Femur (tissue), 1 donor: ENCODE measurements at regions not wholly inside any gene's neighbourhood (a gene's known extent, or its start where the extent isn't known, plus 50 kb on each side); places are given as distances from the start of the nearest gene placed in this dataset.

Experiments
- DNase-seq: peaks from one replicate; pipeline ENCODE4 v3.0.0-alpha.2; 2017

DNA sequence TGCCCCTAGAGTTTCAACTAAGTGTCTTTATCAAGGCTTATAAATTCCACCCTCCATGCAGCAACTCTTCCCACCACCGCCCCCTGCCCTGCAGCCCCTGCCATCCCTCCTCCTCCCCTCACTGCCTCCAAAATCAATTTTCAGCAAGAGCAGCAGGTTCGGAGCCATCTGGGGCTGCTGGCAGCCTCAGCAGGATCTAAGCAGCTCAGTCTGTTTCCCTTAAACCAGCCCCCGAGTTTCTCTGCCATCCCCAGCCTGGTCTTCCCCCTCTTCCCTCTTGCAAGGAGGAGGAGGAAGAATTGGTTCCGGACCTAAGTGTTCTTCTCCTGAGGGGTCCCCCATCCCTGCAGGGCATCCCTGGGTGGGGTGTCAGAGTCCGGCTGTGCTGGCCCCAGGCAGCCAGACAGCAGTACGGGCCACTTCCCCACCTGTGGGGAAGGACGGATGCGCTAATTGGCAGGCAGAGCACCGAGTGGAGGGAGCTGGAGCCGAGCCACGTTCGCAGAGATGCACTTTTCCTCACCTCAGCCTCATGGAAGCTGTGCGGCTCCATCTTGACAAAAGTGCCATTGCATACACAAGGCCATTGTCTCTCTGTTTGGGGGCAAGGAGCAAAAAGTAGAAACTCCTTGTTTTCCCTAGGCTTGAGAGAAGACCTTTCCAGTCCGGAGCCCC, 189.3 kb downstream of the KCNA5 start:
- no peak for DNase-seq

DNA sequence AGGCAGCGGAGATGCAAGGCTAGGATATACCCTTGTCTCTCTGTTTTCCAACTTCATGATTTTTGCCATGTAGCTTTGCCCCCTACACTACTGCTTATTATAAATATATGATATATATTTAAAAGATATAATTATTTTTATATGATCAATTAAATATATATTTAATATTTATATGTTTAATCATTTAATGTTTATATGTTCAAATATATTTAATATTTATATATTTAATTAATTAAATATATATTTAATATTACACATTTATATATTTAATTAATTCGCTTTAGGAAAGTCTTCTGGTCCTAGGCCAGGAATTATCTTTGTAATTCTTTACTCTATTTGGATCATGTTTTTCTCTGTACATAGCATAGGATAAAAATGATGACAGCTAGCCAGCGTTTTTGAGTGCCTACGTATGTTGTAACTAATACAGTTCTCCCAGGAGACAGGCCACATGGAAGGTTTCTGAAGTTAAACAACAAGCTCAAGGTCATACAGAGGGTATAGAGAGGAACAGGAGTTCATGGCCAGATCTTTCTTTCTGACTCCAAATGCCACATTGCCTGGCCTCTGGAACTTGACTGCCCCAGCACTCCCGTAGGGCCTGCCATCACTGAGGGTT, 192.5 kb downstream of the KCNA5 start:
- DNase-seq: no peak

DNA sequence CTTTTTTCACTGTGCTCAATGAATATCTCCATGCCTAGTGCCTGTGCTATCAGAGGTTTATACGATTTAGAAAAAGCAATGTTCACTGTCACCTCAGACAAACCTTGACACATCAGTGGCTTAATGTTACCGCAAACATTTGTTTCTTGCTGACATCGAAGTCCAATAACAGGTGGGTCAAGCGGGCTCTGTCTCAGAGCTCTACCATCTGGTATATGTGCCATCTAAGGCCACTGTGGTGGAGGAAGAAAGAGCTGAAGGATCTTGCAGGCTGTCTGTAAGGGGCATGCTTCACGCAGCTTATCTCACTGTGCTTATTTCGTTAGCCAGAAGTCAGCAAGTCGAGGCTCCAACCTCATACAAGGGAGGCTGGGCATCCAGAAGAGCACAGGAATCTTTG, 189.5 kb upstream of the NTF3 start:
- DNase-seq: no peak

DNA sequence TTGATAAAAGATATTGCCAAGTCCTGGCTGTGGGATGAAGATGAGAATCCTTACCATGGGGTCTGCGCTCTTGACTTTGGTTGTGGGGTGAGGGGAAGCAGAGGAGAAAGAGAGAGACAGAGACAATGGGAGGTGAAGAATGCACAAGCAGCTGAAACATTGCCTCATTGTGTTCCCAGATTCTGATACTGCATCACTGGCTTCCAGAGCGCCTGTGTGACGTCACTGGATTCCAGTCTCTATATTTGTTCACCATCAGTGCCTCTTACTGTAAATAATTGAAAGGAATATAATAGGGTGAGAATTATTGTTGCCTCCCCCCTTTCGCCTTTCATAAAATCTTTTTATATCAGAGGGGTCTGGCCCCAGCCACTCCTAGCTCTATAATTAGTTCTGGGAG, 188.9 kb upstream of the NTF3 start:
- DNase-seq: no peak

DNA sequence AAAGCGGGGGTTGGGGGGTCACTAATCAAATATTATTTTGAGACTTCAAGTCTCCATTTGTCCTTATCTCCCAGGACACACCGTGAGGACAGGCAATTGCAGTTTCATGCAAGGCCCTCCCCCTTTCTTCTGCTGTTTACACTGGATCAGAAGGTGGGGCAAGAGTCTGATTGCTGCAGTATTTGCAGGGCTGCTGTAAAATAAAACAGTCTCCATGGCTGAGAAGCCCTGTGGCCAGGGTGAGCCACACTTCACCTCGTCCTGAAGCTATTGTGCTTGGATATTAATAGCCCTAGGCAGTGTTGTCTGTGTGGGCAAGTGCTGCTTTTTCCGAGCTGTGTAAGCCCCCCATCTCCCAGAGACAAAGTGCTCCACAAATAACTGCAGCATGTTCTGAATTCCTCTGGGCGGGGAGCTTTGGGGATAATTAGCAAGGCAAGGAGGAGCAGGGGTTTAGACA, 187.4 kb upstream of the NTF3 start:
- no peak for DNase-seq

DNA sequence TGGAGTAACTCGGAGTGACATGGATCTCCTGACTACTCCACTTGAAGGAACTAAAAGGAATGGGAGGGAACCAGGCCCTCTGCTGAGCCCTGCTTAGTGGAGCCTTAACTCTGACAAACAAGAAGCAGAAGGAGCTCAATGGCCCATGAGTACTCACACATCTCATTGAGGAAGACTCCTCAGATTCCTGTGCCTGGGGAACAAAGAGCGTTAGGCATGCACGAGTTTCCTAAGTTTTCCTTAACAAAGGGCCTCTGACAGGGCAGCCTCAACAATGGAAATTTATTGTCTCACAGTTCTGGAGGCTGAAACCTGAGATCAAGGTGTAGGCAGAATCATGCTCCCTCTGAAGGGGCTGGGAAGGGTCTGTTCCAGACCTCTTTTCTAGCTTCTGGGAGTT, 185.7 kb upstream of the NTF3 start:
- DNase-seq: no peak

DNA sequence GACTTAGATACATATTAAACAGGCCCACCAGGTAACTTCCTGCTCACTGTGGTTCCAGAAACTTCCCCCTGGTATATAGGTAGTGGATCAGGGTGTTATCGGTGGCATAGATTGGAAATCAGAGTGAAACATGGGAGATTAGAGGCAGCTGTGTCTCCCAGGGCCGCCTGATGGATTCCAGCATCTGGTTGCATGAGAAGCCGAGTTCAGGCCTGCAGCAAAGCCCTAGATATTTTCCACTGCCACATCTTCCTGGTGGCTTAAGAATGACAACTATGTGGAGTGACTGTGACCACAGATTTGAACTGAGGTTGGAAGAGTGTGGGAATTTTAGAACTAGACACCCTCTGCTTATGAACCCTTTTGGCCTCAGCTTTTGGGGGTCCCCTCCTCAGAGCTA, 184.8 kb upstream of the NTF3 start:
- DNase-seq: no peak

DNA sequence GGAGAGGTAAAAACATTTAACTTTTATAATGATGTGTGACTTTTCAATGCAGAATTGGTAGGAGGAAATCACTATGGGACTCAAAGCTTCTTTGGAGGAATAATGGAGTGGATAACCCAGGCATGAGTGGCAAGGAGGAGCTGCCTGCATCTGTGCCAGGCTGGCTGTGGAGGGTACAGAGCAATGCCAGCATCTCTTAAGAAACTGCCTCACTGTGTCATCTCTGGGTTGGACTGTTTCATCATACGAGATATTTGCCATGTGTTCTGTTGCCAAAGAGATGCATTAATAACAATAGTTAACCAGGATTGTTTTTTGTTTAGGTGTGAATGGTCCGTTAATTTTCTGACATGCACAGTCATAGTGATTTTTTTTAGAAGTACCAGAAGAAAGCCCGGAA, 183.7 kb upstream of the NTF3 start:
- no peak for DNase-seq

DNA sequence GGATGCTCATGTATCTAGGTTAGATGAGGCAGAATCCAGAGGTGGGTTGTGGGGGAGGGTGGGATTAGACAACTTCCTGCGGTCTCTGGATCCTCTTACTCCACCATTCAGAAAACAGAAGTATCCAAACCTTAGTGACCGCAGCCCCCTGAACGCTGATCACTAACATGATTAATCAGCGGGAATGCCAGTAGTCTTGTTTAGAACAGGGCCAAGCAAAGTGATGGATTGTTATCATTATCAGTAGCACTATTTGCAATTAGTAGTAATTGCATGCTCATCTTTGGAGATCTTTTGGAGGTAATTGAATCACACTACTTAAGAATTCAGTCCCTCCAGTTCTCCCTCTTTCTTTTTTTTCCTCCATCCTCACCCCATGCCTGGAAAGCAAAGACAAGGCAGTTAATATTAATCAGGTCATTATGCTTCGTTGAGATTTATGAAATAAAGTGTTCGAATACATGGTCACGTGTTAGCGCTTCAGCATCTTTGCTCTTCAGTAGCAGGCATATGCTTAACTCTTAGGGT, 182.8 kb upstream of the NTF3 start:
- no peak for DNase-seq

DNA sequence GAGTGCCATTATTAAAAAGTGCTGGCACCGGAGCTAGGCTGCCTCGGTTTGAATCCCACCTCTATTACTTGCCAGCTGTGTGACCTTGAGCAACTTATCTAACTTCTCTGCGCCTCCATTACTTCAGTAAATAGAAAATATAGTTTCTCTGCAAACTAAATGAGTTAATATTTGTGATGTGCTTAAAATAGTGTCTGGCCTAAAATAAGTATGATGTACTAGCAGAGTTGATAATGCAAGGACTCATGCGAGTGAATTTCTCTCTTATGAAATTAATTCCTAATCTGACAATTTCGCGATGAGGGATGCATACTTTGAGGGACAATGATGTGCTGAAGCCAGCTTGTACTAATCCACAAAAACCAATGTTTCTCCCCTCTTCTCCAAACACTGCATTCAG, 180.8 kb upstream of the NTF3 start:
- DNase-seq: no peak

DNA sequence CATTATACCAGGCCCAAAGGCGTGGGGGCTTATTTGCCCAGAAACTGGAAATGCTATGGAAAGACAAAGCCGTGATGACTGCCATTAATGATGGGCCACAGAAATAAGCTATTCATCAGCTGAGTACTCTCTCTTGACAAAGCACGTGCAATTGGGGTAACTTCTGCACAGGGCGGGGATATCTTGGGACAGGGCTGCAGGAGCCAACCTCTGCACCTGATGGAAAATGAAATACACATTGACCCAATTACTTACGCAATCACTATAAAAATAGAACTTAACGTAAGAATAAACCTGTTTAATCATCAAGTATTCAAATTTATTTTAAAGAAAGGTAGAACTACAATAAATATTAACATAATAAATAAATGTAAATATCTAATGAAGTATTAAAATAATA, 180.1 kb upstream of the NTF3 start:
- no peak for DNase-seq

DNA sequence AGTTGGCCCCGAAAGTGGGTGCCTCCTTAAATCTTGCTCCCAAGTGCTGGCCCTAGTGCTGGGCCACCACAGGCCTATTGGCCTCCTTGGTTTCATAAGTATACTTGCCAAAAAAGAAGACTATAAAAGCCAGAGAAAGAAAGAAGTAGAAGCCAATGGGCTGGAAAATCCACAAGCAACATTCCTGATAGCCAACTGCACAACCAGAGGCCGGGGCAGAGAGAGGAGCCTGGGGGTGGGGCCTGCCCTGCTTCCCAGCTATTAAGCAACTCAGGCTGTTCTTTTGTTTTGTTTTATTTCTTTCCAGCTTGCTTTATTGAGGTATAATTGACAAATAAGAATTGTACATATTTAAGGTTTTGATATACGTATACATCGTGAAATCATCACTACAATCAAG, 177.2 kb upstream of the NTF3 start:
- DNase-seq: no peak

DNA sequence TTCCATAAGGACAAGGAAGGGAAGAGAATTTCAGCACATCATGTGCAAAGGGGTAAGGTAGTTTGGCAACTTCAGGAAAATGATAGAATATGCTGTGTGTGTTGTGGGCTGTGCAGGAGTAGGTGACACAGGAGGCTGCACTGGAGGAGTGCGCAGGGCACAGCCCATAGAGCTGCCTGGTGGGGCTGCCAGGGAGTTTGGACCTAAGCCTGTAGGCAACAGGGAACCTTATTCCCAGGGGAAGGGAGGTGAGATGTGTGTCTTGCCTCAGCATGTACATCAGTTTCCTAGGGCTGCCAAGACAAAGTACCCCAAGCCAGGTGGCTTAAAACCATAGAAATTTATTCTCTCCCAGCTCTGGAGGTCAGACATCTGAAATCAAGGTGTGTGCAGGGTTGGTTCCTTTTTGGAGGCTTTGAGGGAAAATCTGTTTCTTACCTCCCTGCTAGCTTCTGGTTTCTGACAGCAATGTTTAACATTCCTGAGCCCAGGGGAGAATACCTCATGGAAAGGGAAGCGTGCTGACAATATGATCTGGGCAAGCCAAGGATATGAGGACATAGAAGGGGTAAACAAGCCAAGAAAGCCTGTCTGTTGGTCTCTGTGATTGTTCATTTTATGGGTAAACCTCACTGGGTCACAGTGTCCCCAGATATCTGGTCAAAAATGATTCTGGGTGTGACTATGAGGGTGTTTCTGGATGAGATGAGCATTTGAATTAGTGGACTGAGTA, 174.0 kb upstream of the NTF3 start:
- no peak for DNase-seq

DNA sequence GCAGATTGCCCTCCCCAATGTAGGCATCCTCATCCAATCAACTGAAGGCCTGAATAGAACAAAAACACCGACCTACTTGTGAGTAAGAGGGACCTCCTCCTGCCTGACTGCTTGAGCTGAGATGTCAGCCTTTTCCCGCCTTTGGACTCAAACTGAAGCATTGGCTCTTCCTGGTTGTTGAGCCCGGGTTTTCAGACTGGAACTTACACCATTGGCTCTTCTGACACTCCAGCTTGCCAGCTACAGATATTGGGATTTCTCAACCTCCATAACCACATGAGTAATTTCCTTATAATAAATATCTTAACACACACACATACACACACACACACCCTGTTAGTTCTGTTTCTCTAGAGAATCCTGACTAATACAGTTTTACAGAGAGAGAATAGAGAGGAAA, 173.4 kb upstream of the NTF3 start:
- peak; percentile 52 for DNase-seq

DNA sequence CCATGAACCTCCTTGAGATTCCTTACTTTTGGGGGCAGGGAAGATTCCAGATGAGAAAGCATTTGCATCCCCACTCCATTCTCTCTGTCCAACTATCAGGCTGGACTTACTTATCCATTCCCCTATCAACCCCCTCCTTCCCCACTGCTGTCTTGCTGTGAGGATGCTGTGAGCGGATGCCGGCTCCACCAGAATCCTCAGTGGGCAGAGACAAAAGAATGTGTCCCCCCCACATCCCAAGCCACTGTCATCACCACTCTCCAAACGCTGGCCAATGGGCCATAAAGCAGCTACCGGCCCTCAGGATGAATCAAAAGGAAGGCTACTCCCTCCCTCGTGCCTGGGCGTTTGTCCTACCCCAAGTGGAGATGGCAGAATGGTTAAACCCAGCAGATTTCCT, 173.0 kb upstream of the NTF3 start:
- no peak for DNase-seq

DNA sequence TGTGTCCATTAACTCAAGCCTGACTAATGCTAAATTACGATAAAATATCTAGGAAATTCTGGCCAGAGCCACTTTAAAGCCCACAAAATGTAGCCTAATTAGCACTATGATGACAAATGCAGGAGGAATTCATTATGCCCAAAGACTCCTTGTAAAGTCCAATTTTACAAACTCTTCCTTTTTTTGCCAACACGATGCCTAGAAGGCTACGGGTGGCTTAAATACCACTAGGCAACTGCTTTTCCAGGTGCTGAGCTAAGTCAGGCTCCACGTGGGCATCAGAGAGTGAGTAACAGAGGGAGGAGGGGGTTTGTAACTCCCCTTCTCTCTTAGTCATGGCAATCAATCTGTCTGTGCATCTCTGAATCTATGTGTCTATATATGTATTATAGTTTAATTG, 172.4 kb upstream of the NTF3 start:
- DNase-seq: no peak

DNA sequence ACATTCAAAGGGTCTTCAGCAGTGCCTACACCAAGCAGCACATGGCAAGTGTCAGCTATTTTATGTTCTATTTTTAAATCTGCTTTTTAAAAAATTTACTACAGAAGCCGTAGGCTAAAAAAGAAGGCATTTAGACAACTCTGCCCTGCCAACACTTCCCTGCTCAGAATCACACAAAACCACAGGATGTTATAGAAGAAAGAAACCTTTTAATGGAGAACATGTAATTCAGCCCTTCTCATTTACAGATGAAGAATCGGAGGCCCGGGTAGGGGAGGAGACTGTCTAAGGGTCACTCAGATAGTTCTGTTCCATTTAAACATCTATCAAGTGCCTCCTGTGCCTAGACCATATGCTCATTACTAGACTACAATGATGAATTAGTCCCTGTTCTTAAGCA, 171.8 kb upstream of the NTF3 start:
- no peak for DNase-seq

DNA sequence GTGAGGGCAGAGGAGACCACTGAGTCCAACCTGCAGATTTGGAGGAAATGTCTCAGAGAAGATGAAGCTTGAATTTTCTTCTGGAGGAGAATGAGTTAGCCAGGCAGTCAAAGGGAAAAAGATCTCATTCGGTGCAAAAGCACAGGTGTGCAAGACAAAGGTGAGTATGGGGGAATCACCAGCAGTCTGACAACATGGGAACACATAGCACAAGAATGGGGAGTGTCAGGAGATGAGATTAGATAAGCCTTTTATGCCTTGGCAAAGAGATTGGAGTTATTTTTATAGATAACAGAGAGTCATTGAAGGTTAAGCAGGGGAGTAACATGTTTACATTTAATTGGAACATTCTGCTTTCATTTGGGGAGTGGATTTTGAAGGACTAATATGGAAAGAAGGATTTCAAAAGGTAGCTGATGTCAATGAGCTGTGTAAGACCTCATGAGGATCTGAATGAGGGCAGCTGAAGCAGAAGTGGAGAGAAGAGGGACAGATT, 171.3 kb upstream of the NTF3 start:
- no peak for DNase-seq

DNA sequence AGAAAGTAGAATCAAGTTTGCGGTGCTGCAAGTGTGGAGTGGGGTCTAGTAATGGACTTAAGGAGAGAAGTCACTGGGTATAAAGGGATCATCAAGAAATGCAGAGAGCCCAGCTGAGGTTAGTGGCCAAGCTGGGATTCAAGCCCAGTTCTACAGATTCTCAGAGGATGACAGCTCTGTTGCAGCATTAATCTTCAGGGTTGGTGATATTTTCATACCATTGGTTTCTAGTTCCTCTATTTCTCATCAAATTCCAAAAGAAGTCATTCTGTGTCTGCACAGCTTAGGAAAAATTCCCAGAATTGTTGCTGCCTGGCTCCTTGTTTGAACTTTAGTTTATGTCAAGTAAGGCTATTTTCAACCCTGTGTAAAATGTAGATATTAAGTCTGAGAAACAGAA, 169.5 kb upstream of the NTF3 start:
- no peak for DNase-seq

DNA sequence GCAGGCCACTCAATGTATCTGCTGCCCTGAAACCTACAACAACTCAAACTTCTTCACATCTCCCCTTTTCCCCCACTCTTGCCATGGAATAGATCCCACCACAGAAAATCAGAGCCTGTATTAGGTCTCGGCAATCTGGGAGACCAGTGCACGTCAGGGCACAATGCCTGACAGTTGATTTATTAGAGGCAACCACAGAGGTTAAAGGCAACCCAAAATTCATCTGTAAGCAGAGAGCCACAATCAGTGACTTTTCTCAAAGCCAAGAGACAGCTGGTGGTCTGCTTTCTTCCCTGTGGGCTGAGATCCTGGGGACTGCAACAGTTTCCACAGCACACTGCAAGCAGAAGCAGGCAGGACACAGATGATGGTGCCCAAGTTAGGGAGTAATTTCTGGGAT, 169.0 kb upstream of the NTF3 start:
- no peak for DNase-seq

DNA sequence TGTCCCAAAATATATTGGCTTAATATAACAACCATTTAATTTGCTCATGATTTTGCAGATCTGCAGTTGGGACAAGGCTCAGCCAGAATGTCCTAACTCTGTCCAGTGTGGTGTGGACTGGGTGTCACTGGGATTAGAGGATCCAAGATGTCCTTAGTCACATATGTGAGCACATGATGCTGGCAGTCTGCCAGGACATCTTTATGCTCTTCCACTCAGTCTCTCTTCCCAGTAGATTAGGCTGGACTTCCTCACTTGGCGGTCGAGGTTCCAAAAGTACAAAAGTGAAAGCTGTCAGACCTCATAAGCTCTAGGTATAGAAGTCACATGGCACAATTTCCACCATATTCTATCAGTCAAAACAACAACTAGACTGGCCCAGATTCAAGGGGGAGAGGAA, 167.9 kb upstream of the NTF3 start:
- no peak for DNase-seq

DNA sequence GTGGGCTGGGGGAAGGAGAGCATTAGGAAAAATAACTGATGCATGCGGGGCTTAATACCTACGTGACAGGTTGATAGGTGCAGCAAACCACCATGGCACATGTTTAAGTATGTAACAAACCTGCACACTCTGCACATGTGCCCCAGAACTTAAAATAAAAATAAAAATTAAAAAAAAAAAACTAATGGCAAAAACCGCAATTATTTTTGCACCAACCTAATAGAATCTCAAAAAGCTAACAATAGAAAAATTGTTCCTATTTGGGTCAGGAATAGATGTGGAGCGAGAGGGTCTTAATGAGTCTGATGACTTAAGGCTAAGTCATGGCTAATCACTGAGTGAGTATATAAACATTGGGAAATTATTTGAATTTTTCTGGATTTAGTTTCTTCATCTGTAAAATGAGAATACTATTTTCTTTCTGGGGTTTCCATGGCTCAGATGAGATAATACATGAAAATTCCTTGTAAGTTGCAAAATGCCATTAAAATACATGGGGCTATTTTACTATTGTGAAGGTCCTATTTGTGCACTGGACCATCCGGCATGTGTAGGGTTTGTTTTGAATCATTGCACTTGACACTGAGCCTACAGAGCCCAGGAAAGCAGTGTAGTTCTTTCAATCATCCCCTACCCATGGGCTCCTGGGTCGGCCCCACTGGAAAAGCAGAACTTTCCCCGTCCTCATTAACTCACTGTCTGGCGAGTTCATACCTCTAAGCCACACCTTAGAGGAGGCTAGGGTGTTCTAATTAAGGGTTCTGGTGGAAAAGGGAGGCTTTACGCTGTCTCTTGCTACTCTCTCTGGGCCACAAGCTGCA, 164.1 kb upstream of the NTF3 start:
- DNase-seq: no peak
